ENCODE measurements at regions not wholly inside any gene's neighbourhood (a gene's known extent, or its start where the extent isn't known, plus 50 kb on each side); places are given as distances from the start of the nearest gene placed in this dataset.

DNA sequence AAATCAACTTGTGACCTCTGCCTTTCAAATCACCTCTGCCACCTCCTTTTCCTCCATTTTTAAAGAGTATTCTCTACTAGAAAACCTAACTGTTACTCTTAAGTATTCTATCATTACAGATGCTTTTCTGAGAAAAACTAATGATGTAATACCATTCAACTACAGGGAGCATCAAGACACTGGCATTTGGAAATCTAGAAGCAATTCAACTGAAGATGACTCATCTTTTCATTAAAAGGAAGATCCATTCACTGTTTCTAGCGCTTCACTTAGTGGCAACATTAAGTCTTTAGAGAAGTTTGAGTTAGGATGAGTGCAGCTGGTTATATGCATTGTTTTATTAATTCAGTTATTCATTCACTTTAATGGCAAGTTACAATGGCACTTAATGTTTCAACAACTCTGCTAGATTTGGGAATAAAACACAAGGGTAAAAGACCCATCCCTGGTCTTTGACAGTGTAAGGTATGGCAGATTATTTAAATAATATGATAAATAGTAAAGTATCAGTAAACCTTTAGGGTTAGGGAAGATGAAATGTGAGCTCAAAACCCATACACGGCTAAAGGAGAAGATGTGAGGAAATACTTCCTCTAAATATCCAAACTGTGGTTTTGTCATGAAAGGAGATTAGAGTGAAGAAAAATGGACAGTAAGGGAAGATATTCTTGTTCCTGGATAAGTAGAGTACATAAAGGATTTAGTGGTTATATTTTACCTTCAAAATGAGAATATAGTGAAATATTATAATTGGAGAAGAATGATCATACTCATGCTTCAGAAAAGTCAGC, 61.7 kb downstream of the KCNJ2 start:
- FAIRE-seq = no peak
- TF ChIP-seq POLR2AphosphoS5 (IDR thresholded peaks at IDR 0.05; ENCODE audit: low read depth, low read length) = no peak
- no peak for TF ChIP-seq POLR2A (IDR thresholded peaks at IDR 0.05; ENCODE audit: low read depth, low read length)
- no peak for TF ChIP-seq TAF1 (IDR thresholded peaks at IDR 0.05; ENCODE audit: borderline replicate concordance, low read depth, low read length)
- no peak for DNase-seq (ENCODE audit: insufficient read length)

GRCh38 chr17:70232466-70232865, 63.1 kb downstream of the KCNJ2 start:
- TF ChIP-seq TAF1 (IDR thresholded peaks at IDR 0.05; ENCODE audit: borderline replicate concordance, low read depth, low read length) (no peak), POLR2A (IDR thresholded peaks at IDR 0.05; ENCODE audit: low read depth, low read length) (no peak), POLR2AphosphoS5 (IDR thresholded peaks at IDR 0.05; ENCODE audit: low read depth, low read length) (no peak)
- FAIRE-seq (no peak), DNase-seq (ENCODE audit: insufficient read length) (no peak)

DNA sequence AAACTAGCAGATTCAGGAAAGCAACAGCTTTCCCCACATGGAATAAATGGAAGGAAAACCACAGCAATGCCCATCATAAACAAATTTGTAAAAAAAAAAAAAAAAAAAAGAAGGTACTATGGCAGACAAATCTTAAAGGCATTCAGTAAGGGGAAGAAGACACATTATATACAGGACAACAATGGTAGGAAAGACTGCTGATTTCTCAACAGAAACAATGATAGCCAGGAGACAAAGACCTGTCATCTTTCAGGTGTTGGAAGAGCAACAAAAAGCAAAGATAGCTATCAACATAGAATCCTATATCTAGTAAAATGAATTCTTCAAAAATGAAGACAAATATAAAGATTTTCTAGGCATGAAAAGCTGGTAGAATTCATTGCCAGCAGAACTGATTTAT, 65.9 kb downstream of the KCNJ2 start:
- TF ChIP-seq POLR2AphosphoS5 (IDR thresholded peaks at IDR 0.05; ENCODE audit: low read depth, low read length) = no peak
- no peak for TF ChIP-seq TAF1 (IDR thresholded peaks at IDR 0.05; ENCODE audit: borderline replicate concordance, low read depth, low read length)
- no peak for TF ChIP-seq POLR2A (IDR thresholded peaks at IDR 0.05; ENCODE audit: low read depth, low read length)
- DNase-seq (ENCODE audit: insufficient read length) (no peak), FAIRE-seq (no peak)

- no peak for FAIRE-seq
- DNase-seq (ENCODE audit: insufficient read length) = no peak
- TF ChIP-seq TAF1 (IDR thresholded peaks at IDR 0.05; ENCODE audit: borderline replicate concordance, low read depth, low read length) = no peak
- no peak for TF ChIP-seq POLR2AphosphoS5 (IDR thresholded peaks at IDR 0.05; ENCODE audit: low read depth, low read length)
- no peak for TF ChIP-seq POLR2A (IDR thresholded peaks at IDR 0.05; ENCODE audit: low read depth, low read length)
Observed at GRCh38 chr17:70238228-70238627, 68.9 kb downstream of the KCNJ2 start.

- no peak for FAIRE-seq
- TF ChIP-seq POLR2A (IDR thresholded peaks at IDR 0.05; ENCODE audit: low read depth, low read length) = no peak
- no peak for TF ChIP-seq TAF1 (IDR thresholded peaks at IDR 0.05; ENCODE audit: borderline replicate concordance, low read depth, low read length)
- TF ChIP-seq POLR2AphosphoS5 (IDR thresholded peaks at IDR 0.05; ENCODE audit: low read depth, low read length) = no peak
Observed at GRCh38 chr17:70238646-70239045, 69.3 kb downstream of the KCNJ2 start.

GRCh38 chr17:70239391-70239826, 70.1 kb downstream of the KCNJ2 start:
- TF ChIP-seq POLR2A (IDR thresholded peaks at IDR 0.05; ENCODE audit: low read depth, low read length) = no peak
- TF ChIP-seq POLR2AphosphoS5 (IDR thresholded peaks at IDR 0.05; ENCODE audit: low read depth, low read length) = no peak
- TF ChIP-seq TAF1 (IDR thresholded peaks at IDR 0.05; ENCODE audit: borderline replicate concordance, low read depth, low read length) = no peak
- FAIRE-seq = no peak
- no peak for DNase-seq (ENCODE audit: insufficient read length)

More at GRCh38 chr17:70238646-70239045, 69.3 kb downstream of the KCNJ2 start:
- no peak for DNase-seq (ENCODE audit: insufficient read length)

- no peak for TF ChIP-seq TAF1 (IDR thresholded peaks at IDR 0.05; ENCODE audit: borderline replicate concordance, low read depth, low read length)
- no peak for TF ChIP-seq POLR2AphosphoS5 (IDR thresholded peaks at IDR 0.05; ENCODE audit: low read depth, low read length)
- TF ChIP-seq POLR2A (IDR thresholded peaks at IDR 0.05; ENCODE audit: low read depth, low read length) = no peak
- no peak for FAIRE-seq
Observed at GRCh38 chr17:70241071-70241470, 71.7 kb downstream of the KCNJ2 start.

DNA sequence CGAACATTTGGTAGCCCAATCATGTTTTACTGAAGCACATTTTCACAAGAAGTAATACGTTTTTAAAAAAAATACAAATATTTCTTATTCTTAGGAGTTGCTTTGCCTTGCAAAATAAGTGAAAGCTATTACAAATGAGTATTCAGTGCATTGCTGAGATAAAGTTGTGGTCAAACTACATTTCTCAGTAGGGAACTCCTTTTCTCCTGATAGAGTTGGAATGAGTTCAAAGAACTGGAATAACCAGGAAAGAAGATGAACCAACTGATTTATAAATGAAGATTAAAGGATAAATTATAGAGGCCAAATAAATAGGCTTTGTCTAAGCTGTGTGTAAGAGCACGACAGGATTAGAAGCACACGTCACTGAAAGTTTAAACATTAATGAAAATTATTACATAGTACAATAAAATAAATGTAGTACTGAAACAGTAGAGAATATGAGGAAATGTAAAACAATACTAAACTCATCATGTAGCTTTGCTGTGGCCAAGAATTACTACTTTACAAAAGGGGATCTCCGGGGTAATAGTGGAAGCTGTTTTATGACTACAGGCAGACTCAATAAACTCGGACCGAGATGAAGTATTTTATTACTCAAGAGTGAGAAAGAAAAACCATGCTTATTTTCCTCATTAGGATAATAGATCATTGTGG, 73.6 kb downstream of the KCNJ2 start:
- DNase-seq (ENCODE audit: insufficient read length) (no peak), FAIRE-seq (no peak)
- TF ChIP-seq POLR2A (IDR thresholded peaks at IDR 0.05; ENCODE audit: low read depth, low read length) (no peak), TAF1 (IDR thresholded peaks at IDR 0.05; ENCODE audit: borderline replicate concordance, low read depth, low read length) (no peak), POLR2AphosphoS5 (IDR thresholded peaks at IDR 0.05; ENCODE audit: low read depth, low read length) (no peak)

More at GRCh38 chr17:70241071-70241470, 71.7 kb downstream of the KCNJ2 start:
- DNase-seq (ENCODE audit: insufficient read length) = no peak

GRCh38 chr17:70251706-70252105, 82.4 kb downstream of the KCNJ2 start:
- TF ChIP-seq POLR2A (IDR thresholded peaks at IDR 0.05; ENCODE audit: low read depth, low read length) (no peak), POLR2AphosphoS5 (IDR thresholded peaks at IDR 0.05; ENCODE audit: low read depth, low read length) (no peak), TAF1 (IDR thresholded peaks at IDR 0.05; ENCODE audit: borderline replicate concordance, low read depth, low read length) (no peak)
- DNase-seq (ENCODE audit: insufficient read length) = no peak
- FAIRE-seq = no peak

DNA sequence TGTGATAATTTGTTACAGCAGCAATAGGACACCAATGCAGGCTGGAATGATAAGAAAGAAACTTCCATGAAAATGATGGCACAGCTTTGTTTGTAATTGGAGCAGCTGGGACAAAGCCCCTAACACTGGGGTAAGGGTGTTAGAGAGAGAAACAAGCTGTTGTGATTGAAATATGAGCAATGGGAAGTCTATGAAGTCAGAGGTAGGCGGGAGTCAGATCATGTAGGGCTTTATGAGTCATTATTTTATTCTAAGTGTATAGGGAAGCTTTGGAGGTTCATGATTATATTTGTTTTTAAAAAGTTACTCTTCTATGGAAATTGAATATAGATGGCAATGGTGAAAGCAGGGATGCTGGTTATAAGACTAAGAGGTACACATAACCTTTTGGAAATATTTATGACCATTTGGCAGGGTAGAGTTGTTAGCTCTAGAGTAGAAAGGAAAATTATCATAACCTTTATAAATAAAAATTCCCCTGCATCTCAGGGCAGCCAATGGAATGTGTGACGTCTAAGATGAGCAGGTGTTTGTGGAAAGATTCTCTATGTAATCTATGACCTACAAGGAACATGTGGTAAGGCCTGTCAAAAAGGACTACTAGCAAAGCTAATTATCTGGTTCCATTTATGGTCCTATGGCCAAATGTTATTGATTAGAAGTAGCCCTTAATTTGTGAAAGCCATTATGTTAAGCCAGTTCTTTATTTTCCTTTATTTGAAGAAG, 85.6 kb downstream of the KCNJ2 start:
- FAIRE-seq (no peak), DNase-seq (ENCODE audit: insufficient read length) (no peak)
- no peak for TF ChIP-seq TAF1 (IDR thresholded peaks at IDR 0.05; ENCODE audit: borderline replicate concordance, low read depth, low read length)
- TF ChIP-seq POLR2AphosphoS5 (IDR thresholded peaks at IDR 0.05; ENCODE audit: low read depth, low read length) = no peak
- no peak for TF ChIP-seq POLR2A (IDR thresholded peaks at IDR 0.05; ENCODE audit: low read depth, low read length)

GRCh38 chr17:70256751-70257150, 87.4 kb downstream of the KCNJ2 start:
- FAIRE-seq = no peak
- no peak for TF ChIP-seq TAF1 (IDR thresholded peaks at IDR 0.05; ENCODE audit: borderline replicate concordance, low read depth, low read length)
- TF ChIP-seq POLR2A (IDR thresholded peaks at IDR 0.05; ENCODE audit: low read depth, low read length) = no peak
- TF ChIP-seq POLR2AphosphoS5 (IDR thresholded peaks at IDR 0.05; ENCODE audit: low read depth, low read length) = no peak

More at GRCh38 chr17:70256751-70257150, 87.4 kb downstream of the KCNJ2 start:
- DNase-seq (ENCODE audit: insufficient read length) = no peak
